SU-DHL-6 (cell line): ENCODE measurements at regions not wholly inside any gene's neighbourhood (a gene's known extent, or its start where the extent isn't known, plus 50 kb on each side); places are given as distances from the start of the nearest gene placed in this dataset.

Source experiments
- H2AFZ ChIP-seq: fragments of 200-600 bp; sonication (generic); 2 replicates; pipeline ENCODE4 v1.6.1; 2014; ENCODE audit warnings: low read depth, mild to moderate bottlenecking, moderate library complexity, mixed read lengths, antibody characterized with exemption, low read length; ENCODE audit not compliant: severe bottlenecking
- H3F3A ChIP-seq: fragments of 200-600 bp; shearing (Covaris generic); 2 replicates; pipeline ENCODE4 v1.6.0; 2016; ENCODE audit warnings: antibody characterized with exemption, mild to moderate bottlenecking; ENCODE audit not compliant: insufficient read depth
- H3K27ac ChIP-seq: fragments of 200-600 bp; sonication (generic); 2 replicates; pipeline ENCODE4 v1.5.1; 2016; ENCODE audit warnings: low read depth, mild to moderate bottlenecking, low read length, moderate library complexity, mixed read lengths
- H3K27me3 ChIP-seq: fragments of 200-600 bp; sonication (generic), shearing (Covaris generic); 2 replicates; pipeline ENCODE4 v1.6.0; 2014; ENCODE audit warnings: mild to moderate bottlenecking, low read length
- H3K36me3 ChIP-seq: fragments of 200-600 bp; sonication (generic); 2 replicates; pipeline ENCODE4 v1.6.1; 2014; ENCODE audit warnings: mild to moderate bottlenecking, low read length, mixed read lengths
- H3K4me2 ChIP-seq: fragments of 300-600, 200-600 bp; shearing (Covaris generic), sonication (generic); 2 replicates; pipeline ENCODE4 v1.6.0; 2014; ENCODE audit warnings: low read length, low read depth, mild to moderate bottlenecking; ENCODE audit not compliant: poor library complexity, severe bottlenecking
- H3K4me3 ChIP-seq: fragments of 200-600 bp; sonication (generic); 2 replicates; pipeline ENCODE4 v1.5.1; 2014; ENCODE audit warnings: antibody characterized with exemption, low read length, mild to moderate bottlenecking, mixed read lengths; ENCODE audit not compliant: insufficient read depth, poor library complexity, severe bottlenecking
- H3K79me2 ChIP-seq: fragments of 200-600 bp; sonication (generic); 2 replicates; pipeline ENCODE4 v1.6.1; 2014; ENCODE audit warnings: mild to moderate bottlenecking, low read length, moderate library complexity; ENCODE audit not compliant: insufficient read depth
- H3K9ac ChIP-seq: fragments of 200-600 bp; sonication (generic); 2 replicates; pipeline ENCODE4 v1.7.0; 2014; ENCODE audit warnings: mild to moderate bottlenecking, low read length
- H3K9me2 ChIP-seq: fragments of 200-600 bp; sonication (generic); replicated peaks from 2 replicates; pipeline ENCODE4 v1.6.1; 2014; ENCODE audit warnings: low read length; ENCODE audit not compliant: insufficient read depth
- H3K9me3 ChIP-seq: fragments of 200-600 bp; sonication (generic); 2 replicates; pipeline ENCODE4 v1.6.1; 2014; ENCODE audit warnings: low read length, mixed read lengths; ENCODE audit not compliant: insufficient read depth
- H4K20me1 ChIP-seq: fragments of 200-600 bp; sonication (generic); 2 replicates; pipeline ENCODE4 v1.6.1; 2014; ENCODE audit warnings: low read depth, mild to moderate bottlenecking, antibody characterized with exemption, low read length, moderate library complexity, mixed read lengths
- CTCF ChIP-seq: fragments of 200-600 bp; sonication (generic); IDR thresholded peaks from one replicate; pipeline ENCODE4 v1.5.1; 2017; ENCODE audit warnings: antibody characterized with exemption, mild to moderate bottlenecking, low read length, moderate library complexity; ENCODE audit not compliant: insufficient read depth, poor library complexity, severe bottlenecking
- EZH2phosphoT487 ChIP-seq: fragments of 200-600 bp; sonication (generic), shearing (Covaris generic); conservative IDR thresholded peaks from 2 replicates; pipeline ENCODE4 v1.6.1; 2018; ENCODE audit warnings: mild to moderate bottlenecking, antibody characterized with exemption, low read length, moderate library complexity, mixed read lengths

GRCh38 chr1:29932626-29933025 is 696.3 kb downstream of the PTPRU start:
- no peaks in the 10 kb centered on the region for H3K27me3 ChIP-seq
- H3K9me3 ChIP-seq: no peaks in the 10 kb centered on the region
- H2AFZ ChIP-seq: no peak overlapping the region
- no peaks in the 10 kb centered on the region for H3K79me2 ChIP-seq
- H3F3A ChIP-seq: no peaks in the 10 kb centered on the region
- H3K9me2 ChIP-seq: no peaks in the 10 kb centered on the region
- no peak overlapping the region for H3K9ac ChIP-seq
- no peaks in the 10 kb centered on the region for H3K36me3 ChIP-seq
- H3K4me2 ChIP-seq: no peak overlapping the region
- no peak overlapping the region for H3K4me3 ChIP-seq
- TF ChIP-seq CTCF: no peak
- TF ChIP-seq EZH2phosphoT487: no peak
- no peak overlapping the region for H3K27ac ChIP-seq
- no peaks in the 10 kb centered on the region for H4K20me1 ChIP-seq

DNA sequence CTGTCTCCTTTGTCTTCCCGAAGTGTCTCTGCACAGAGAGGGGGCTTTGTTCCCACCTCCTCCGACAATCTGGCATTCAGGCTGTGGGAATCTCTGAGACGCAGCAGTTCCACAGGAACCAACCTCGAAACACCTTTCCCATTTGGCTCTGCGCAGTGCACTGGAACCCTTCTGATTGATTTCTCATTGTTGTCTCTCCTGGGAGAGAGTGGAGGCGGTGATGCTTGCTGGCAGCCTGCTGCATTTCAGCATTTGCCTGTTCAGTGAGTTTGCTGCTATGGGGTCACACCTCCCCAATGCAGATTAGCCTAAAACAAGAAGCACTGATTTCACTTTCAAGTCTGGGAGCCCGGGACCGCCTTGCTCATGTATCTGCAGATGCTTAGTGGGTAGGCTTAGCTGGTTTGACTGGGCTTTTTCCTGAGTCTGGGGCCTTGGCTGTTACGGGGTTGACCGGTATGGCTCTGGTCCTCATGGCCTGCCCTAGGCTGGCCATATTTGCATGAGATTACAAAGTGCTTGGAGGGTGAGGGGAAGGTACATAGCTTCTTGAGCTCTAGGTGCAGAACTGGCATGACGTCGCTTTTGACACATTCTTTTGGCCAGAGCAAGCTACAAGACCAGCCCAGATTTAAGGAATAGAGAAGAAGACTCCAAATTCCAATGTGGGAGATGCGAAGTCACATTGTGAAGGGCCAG is 695.3 kb downstream of the PTPRU start:
- Histone ChIP-seq H3K27me3 (no peaks in the 10 kb centered on the region), H4K20me1 (no peaks in the 10 kb centered on the region), H3K9ac (no peak overlapping the region), H3K27ac (no peak overlapping the region), H3K79me2 (no peaks in the 10 kb centered on the region), H3K9me3 (no peaks in the 10 kb centered on the region), H3K4me2 (no peak overlapping the region), H3K9me2 (no peaks in the 10 kb centered on the region), H3K36me3 (no peaks in the 10 kb centered on the region), H3K4me3 (no peak overlapping the region), H3F3A (no peaks in the 10 kb centered on the region), H2AFZ (no peak overlapping the region)
- TF ChIP-seq CTCF (no peak), EZH2phosphoT487 (no peak)

- Histone ChIP-seq H3K4me2 (no peak overlapping the region), H3K27me3 (no peaks in the 10 kb centered on the region)
- TF ChIP-seq CTCF: no peak
- TF ChIP-seq EZH2phosphoT487: no peak
These were observed 688.7 kb downstream of the PTPRU start for GRCh38 chr1:29925058-29925457.

More at GRCh38 chr1:29925058-29925457, 688.7 kb downstream of the PTPRU start:
- H3K9me2 ChIP-seq: no peaks in the 10 kb centered on the region
- H3K79me2 ChIP-seq: no peaks in the 10 kb centered on the region
- no peak overlapping the region for H3K27ac ChIP-seq
- no peaks in the 10 kb centered on the region for H3K9me3 ChIP-seq
- no peaks in the 10 kb centered on the region for H4K20me1 ChIP-seq
- no peaks in the 10 kb centered on the region for H3F3A ChIP-seq
- no peak overlapping the region for H3K9ac ChIP-seq
- no peak overlapping the region for H2AFZ ChIP-seq
- H3K4me3 ChIP-seq: no peak overlapping the region
- H3K36me3 ChIP-seq: no peaks in the 10 kb centered on the region
